Adrenal gland (tissue), 9 donors: ENCODE measurements at regions not wholly inside any gene's neighbourhood (a gene's known extent, or its start where the extent isn't known, plus 50 kb on each side); places are given as distances from the start of the nearest gene placed in this dataset.
"Not testable (repeated sequence)": the region's sequence is repeated elsewhere in the genome, so short reads cannot be mapped to it uniquely, and the experiment has no call there.

Experiments
- DNase-seq, 7 donors: peaks; one replicate each; pipeline ENCODE4 v3.0.0-alpha.2; 2019 to 2020
- H3K27ac ChIP-seq, 5 donors: fragments of 200-600 bp; sonication (generic) in 4 of 5; 1 replicate in 3 of 5; 2 replicates in 2 of 5; pipeline versions ENCODE4 v1.5.1 to v1.8.0; 2016 to 2020; ENCODE audit warnings: mild to moderate bottlenecking in 1 of 5
- H3K27me3 ChIP-seq: fragments of 200-600 bp; 2 replicates; pipeline ENCODE4 v1.8.0; 2021
- H3K36me3 ChIP-seq, 2 donors: fragments of 200-600 bp; replicated peaks in 1 of 2; 1 replicate in 1 of 2; 2 replicates in 1 of 2; pipeline versions ENCODE4 v1.5.1 to v1.8.0; 2018 to 2022
- H3K4me1 ChIP-seq, 2 donors: fragments of 200-600 bp; replicated peaks in 1 of 2; 1 replicate in 1 of 2; 2 replicates in 1 of 2; pipeline versions ENCODE4 v1.5.1 to v1.8.0; 2018 to 2021
- H3K4me3 ChIP-seq, 4 donors: fragments of 200-600 bp; sonication (generic) in 3 of 4; one replicate each; pipeline ENCODE4 v1.5.1; 2016 to 2018
- H3K9me3 ChIP-seq, 3 donors: fragments of 200-600 bp; sonication (generic) in 1 of 3; replicated peaks in 1 of 3; 1 replicate in 2 of 3; 2 replicates in 1 of 3; pipeline versions ENCODE4 v1.5.1 to v1.8.0; 2016 to 2021
- CTCF ChIP-seq, 6 experiments: fragments of 450-650 bp in 4 of 6; fragments of 200-600 bp in 2 of 6; sonication (generic) in 1 of 6; IDR thresholded peaks; 1 replicate in 5 of 6; 2 replicates in 1 of 6; pipeline versions ENCODE4 v1.5.1 to v1.8.0; 2016 to 2021; ENCODE audit warnings: antibody characterized with exemption in 6 of 6, mild to moderate bottlenecking in 2 of 6, moderate library complexity in 1 of 6
- POLR2A ChIP-seq, 2 donors: fragments of 450-650 bp; IDR thresholded peaks; one replicate each; pipeline ENCODE4 v1.6.1; 2017; ENCODE audit warnings: antibody characterized with exemption in 2 of 2, mild to moderate bottlenecking in 2 of 2, moderate library complexity in 1 of 2
- WGBS, 4 donors: extraction: QIAGEN DNeasy Blood & Tissue Kit in 2 of 4; methylation state at CpG; one replicate each; pipeline versions ENCODE4 v1.1.5 to v1.1.7; 2013 to 2017; 5-methylcytosine and 5-hydroxymethylcytosine counted together
- intact Hi-C, 2 donors: fragments of 100-400 bp; cut with DNase I; formaldehyde crosslinking; loops; one replicate each; pipeline versions ENCODE4 v1.14.1 to v1.15.0; 2022 to 2023
- donor health status: healthy with polysubstance abuse.
- donor health status: Bipolar disorder and iron deficiency.
- donor health status: DM: yes; HTN: yes; CAD: no.
- donor health status: DM: no; HTN: no; CAD: no.
- donor health status: DM: no; HTN: no; CAD: no.

- Histone ChIP-seq H3K27ac (no peak overlapping the region), H3K27me3 (no peaks in the 10 kb centered on the region), H3K36me3 (no peaks in the 10 kb centered on the region), H3K9me3 (no peaks in the 10 kb centered on the region), H3K4me1 (no peaks in the 10 kb centered on the region), H3K4me3 (no peak overlapping the region)
- intact Hi-C loops: no loop called here
- WGBS, 4 donors: 90 to 94% (median 91%) methylated on average over 6 of the region's 6 CpGs
- TF ChIP-seq POLR2A (IDR thresholded peaks at IDR 0.05): no peak
- no peak for TF ChIP-seq CTCF (IDR thresholded peaks at IDR 0.05)
- no peak for DNase-seq
These were observed 75.6 kb upstream of the VLDLR start for GRCh38 chr9:2545881-2546490.

GRCh38 chr9:2555899-2556600, 65.5 kb upstream of the VLDLR start:
- H3K4me1 ChIP-seq: peaks cover 6 to 15% of the 10 kb centered on the region in 2 donors
- H3K9me3 ChIP-seq, intact Hi-C loops, H3K27ac ChIP-seq, H3K36me3 ChIP-seq, H3K27me3 ChIP-seq, H3K4me3 ChIP-seq, DNase-seq: not testable (repeated sequence)
- WGBS, 4 donors: 85 to 88% (median 87%) methylated on average over 7 of the region's 7 CpGs

GRCh38 chr9:2557693-2558092, 63.9 kb upstream of the VLDLR start:
- H3K4me1 ChIP-seq: peaks cover 6 to 15% of the 10 kb centered on the region in 2 donors
- H3K9me3 ChIP-seq: no peaks in the 10 kb centered on the region
- H3K27me3 ChIP-seq: no peaks in the 10 kb centered on the region
- H3K27ac ChIP-seq: no peak overlapping the region
- H3K36me3 ChIP-seq: no peaks in the 10 kb centered on the region
- intact Hi-C loops: no loop called here
- no peak overlapping the region for H3K4me3 ChIP-seq
- DNase-seq: no peak
- TF ChIP-seq POLR2A (IDR thresholded peaks at IDR 0.05): no peak
- no peak for TF ChIP-seq CTCF (IDR thresholded peaks at IDR 0.05)
- WGBS, 4 donors: 91 to 98% (median 94%) methylated on average over 1 of the region's 1 CpG

- WGBS, 4 donors: 45 to 56% (median 53%) methylated on average over 5 of the region's 5 CpGs
- Histone ChIP-seq H3K4me1 (peaks cover 6 to 15% of the 10 kb centered on the region in 2 donors), H3K27ac (peak overlapping the region in 3 of 5 donors; percentile 59 to 70 (median 62)), H3K9me3 (no peaks in the 10 kb centered on the region), H3K36me3 (no peaks in the 10 kb centered on the region), H3K4me3 (no peak overlapping the region), H3K27me3 (no peaks in the 10 kb centered on the region)
- intact Hi-C loops: no loop called here
- TF ChIP-seq CTCF (IDR thresholded peaks at IDR 0.05): peak in 2 of 6 experiments; percentile 18 to 39
- peak in 1 of 2 donors; percentile 30 for TF ChIP-seq POLR2A (IDR thresholded peaks at IDR 0.05)
- peak; percentile 80 to 94 (median 92) for DNase-seq
These were observed 62.1 kb upstream of the VLDLR start for GRCh38 chr9:2559192-2560152.
